H1 (cell line): ENCODE measurements at regions not wholly inside any gene's neighbourhood (a gene's known extent, or its start where the extent isn't known, plus 50 kb on each side); places are given as distances from the start of the nearest gene placed in this dataset.

ENCODE experiments used
- FOSL1 ChIP-seq: IDR thresholded peaks from 2 replicates; pipeline ENCODE4 v1.6.1; 2011; ENCODE audit warnings: mild to moderate bottlenecking, low read depth, low read length, moderate library complexity; ENCODE audit not compliant: insufficient read depth
- KDM1A ChIP-seq: fragments of 200-600, 300-600 bp; sonication (generic); IDR thresholded peaks from 2 replicates; pipeline ENCODE4 v1.7.1; 2016; ENCODE audit warnings: mild to moderate bottlenecking, low read length, borderline replicate concordance
- SIRT6 ChIP-seq: IDR thresholded peaks from one replicate; pipeline ENCODE4 v1.7.1; 2012; ENCODE audit warnings: low read length, inconsistent platforms
- TF ChIP-seq, protein P1 (sequence below), 3 experiments: IDR thresholded peaks; 1 replicate in 2 of 3; 2 replicates in 1 of 3; pipeline versions ENCODE4 v1.5.1 to v1.6.1; 2011; ENCODE audit warnings: low read length in 3 of 3, mild to moderate bottlenecking in 3 of 3, inconsistent platforms in 2 of 3, low read depth in 1 of 3, moderate library complexity in 1 of 3; ENCODE audit not compliant: insufficient read depth in 1 of 3; ENCODE audit errors: control extremely low read depth in 1 of 3

DNA sequence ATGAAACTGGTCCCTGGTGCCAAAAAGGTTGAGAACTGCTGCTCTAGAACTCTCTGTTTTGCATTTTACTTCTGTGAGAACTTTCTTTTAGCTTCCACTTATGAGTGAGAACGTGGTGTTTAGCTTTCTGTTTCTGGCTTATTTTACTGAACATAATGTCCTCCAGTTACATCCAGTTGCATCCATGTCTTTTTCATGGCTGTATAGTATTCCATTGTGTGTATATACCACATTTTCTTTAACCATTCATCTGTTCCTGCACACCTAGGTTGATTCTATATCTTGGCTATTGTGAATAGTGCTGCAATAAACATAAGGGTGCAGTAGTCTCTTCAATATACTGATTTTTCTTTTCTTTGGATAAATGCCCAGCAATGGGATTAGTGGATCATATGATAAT is 165.7 kb downstream of the NPR3 start:
- TF ChIP-seq FOSL1 (no peak), SIRT6 (no peak), KDM1A (peak; percentile 64; the same call in 1 of the 2 replicates)
- TF ChIP-seq, protein P1, sequence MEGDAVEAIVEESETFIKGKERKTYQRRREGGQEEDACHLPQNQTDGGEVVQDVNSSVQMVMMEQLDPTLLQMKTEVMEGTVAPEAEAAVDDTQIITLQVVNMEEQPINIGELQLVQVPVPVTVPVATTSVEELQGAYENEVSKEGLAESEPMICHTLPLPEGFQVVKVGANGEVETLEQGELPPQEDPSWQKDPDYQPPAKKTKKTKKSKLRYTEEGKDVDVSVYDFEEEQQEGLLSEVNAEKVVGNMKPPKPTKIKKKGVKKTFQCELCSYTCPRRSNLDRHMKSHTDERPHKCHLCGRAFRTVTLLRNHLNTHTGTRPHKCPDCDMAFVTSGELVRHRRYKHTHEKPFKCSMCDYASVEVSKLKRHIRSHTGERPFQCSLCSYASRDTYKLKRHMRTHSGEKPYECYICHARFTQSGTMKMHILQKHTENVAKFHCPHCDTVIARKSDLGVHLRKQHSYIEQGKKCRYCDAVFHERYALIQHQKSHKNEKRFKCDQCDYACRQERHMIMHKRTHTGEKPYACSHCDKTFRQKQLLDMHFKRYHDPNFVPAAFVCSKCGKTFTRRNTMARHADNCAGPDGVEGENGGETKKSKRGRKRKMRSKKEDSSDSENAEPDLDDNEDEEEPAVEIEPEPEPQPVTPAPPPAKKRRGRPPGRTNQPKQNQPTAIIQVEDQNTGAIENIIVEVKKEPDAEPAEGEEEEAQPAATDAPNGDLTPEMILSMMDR (IDR thresholded peaks at IDR 0.05; ENCODE audit: control extremely low read depth in 1 of 3, insufficient read depth in 1 of 3, low read depth in 1 of 3, low read length in 3 of 3): no peak
